Activated T-helper 1 cell treated with Interleukin-2 at 50 U/mL for 16 hours (primary cell): ENCODE measurements at regions not wholly inside any gene's neighbourhood (a gene's known extent, or its start where the extent isn't known, plus 50 kb on each side); places are given as distances from the start of the nearest gene placed in this dataset.
"Not testable (repeated sequence)": the region's sequence is repeated elsewhere in the genome, so short reads cannot be mapped to it uniquely, and the experiment has no call there.

Experiments
- DNase-seq: peaks from one replicate; pipeline ENCODE4 v3.0.0-alpha.2; 2020; ENCODE audit warnings: low read depth

GRCh38 chr9:93879662-93880407, 75.3 kb downstream of the BARX1 start:
- DNase-seq, result not testable (repeated sequence)

GRCh38 chr9:93875330-93875729, 79.8 kb downstream of the BARX1 start:
- no peak for DNase-seq

- DNase-seq, result no peak
Measured at GRCh38 chr9:93874242-93874641, 80.9 kb downstream of the BARX1 start.

GRCh38 chr9:93871286-93871685, 83.9 kb downstream of the BARX1 start:
- DNase-seq, result no peak

- DNase-seq, result no peak
Measured at GRCh38 chr9:93869863-93870262, 85.3 kb downstream of the BARX1 start.

- DNase-seq, result no peak
Measured at GRCh38 chr9:93869088-93869487, 86.1 kb downstream of the BARX1 start.

- DNase-seq, result no peak
Measured at GRCh38 chr9:93865716-93866115, 89.4 kb downstream of the BARX1 start.

- DNase-seq, result no peak
Measured at GRCh38 chr9:93865245-93865644, 89.9 kb downstream of the BARX1 start.

GRCh38 chr9:93864840-93865239, 90.3 kb downstream of the BARX1 start:
- DNase-seq, result no peak

- no peak for DNase-seq
Measured at GRCh38 chr9:93864032-93864431, 91.1 kb downstream of the BARX1 start.

- DNase-seq, result no peak
Measured at GRCh38 chr9:93862877-93863545, 92.1 kb downstream of the BARX1 start.

GRCh38 chr9:93861736-93862358, 93.3 kb downstream of the BARX1 start:
- DNase-seq, result no peak

- no peak for DNase-seq
Measured at GRCh38 chr9:93860694-93861658, 94.2 kb downstream of the BARX1 start.

GRCh38 chr9:93859431-93860215, 95.5 kb downstream of the BARX1 start:
- DNase-seq, result no peak

- DNase-seq, result no peak
Measured at GRCh38 chr9:93857528-93857927, 97.6 kb downstream of the BARX1 start.

- DNase-seq, result no peak
Measured at GRCh38 chr9:93852728-93853127, 102.4 kb downstream of the BARX1 start.

GRCh38 chr9:93846349-93846748, 108.8 kb downstream of the BARX1 start:
- no peak for DNase-seq

GRCh38 chr9:93843396-93843795, 111.8 kb downstream of the BARX1 start:
- no peak for DNase-seq

- DNase-seq, result no peak
Measured at GRCh38 chr9:93830606-93831005, 124.5 kb downstream of the BARX1 start.

GRCh38 chr9:93830012-93830596, 125.1 kb downstream of the BARX1 start:
- DNase-seq, result no peak
